HG02588 (cell line): ENCODE measurements at regions not wholly inside any gene's neighbourhood (a gene's known extent, or its start where the extent isn't known, plus 50 kb on each side); places are given as distances from the start of the nearest gene placed in this dataset.

Source experiments
- ATAC-seq: cut with Tn5 transposase; IDR thresholded peaks from one replicate; pipeline ENCODE4 v1.9.1; 2021; ENCODE audit warnings: mild to moderate bottlenecking, moderate library complexity; ENCODE audit not compliant: unreplicated experiment

DNA sequence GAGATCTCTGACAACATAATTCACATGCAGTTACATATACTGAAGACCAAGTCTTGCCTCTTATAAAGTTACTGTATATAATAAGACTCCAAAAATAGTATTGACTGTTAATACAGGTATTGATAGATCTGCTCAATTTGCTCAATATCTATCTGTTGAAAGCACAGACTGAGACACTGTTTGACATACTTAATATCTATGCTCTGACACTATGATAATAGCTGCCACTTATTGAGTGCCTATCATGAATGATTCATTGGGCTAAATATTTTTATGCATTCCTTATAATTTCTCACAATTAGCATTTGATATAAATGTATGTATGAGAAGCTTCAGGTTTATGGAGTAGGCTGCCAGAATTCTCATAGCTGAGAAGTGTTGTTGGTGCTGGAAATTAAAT lies 1600.9 kb upstream of the IGFBP7 start:
- no peak for ATAC-seq

DNA sequence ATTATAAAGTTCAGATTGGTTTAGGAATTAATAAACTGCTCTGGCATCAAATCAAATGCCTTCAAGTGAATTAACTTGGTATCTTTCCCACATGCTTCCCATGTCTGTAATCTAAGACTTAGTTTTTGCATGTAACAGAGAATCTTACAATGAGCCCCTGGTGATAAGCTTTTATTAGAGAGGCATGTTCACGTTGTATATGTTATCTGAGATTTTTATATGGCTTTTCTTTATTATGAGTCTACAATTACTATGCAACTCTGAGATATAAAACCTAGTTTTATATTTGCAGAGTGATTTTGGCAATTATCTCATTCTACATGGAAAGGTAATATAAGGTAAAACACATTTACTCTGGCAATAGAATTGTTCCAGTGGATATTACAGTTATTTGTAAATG lies 1578.4 kb upstream of the IGFBP7 start:
- no peak for ATAC-seq

DNA sequence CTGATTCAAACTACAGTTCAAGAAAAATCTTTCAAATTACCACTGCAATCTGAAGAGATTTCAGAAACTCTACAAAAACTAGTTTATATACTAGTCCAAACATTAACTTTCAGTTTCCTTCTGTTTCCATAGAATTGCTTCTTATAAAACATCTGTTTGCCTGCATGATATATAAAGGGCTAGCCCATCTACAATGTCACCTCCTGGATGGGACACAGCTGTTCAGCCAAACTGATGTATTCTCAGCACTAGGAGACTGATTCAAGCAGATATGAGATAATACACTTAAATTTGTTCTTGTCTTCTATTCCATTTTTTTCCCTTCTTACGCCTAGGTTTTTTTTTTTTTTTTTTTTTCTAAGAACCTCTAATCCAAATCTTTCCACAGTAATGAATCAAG lies 1569.7 kb upstream of the IGFBP7 start:
- no peak for ATAC-seq

DNA sequence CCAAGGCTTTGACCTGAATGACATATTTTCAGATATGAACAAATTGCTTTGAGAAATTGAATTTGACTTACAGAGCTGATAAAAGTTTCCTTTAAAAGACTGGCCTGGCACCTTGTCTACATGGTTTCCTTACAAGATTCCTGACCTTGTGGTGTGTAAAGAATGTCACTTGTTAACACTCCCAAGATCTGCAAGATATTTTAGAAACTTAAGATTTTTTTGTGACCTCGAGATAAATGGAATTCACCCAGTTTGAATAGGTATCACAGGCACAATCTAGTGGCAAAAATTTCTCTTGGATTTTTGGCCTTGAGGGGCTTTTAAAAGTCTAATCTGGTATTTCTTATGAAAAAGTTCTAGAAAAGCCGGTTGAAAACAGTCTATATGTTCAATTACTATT lies 1568.9 kb upstream of the IGFBP7 start:
- no peak for ATAC-seq

DNA sequence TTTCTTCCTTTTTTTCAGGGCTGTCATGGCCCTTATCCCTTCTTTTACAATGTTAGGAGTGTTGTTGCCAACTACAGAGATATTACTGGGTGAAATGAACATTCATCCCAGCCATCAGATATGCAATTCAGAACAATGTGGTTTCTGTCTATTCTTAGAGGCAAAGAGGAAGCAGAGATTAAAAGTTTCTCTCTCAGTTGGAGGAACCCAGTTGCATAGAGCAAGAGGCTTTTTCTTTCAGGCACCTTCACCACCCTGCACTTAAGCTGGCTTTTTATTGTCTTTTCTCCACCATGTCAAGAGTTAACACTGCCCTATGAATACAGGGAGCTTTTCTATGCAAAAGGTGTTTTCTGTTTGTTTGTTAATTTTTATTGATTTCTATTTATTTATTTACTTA lies 1559.6 kb upstream of the IGFBP7 start:
- ATAC-seq, result no peak

DNA sequence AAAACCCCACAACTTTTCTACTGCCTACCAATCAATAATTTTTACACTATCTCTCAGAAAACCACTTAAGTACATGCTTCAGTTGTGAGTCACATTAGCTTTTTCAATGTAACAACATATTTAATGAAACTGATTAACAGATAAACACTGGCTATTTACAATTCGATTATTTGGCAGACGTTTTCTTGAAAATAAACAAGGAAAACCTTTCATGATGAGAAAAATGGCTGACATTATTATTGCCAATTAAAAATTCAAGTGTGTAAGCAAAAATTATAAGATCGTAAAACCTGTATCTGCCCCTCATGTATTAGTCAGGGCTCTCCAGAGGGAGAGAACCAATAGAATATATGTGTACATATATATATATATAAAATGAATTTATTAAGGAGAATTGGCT lies 1555.5 kb upstream of the IGFBP7 start:
- no peak for ATAC-seq

DNA sequence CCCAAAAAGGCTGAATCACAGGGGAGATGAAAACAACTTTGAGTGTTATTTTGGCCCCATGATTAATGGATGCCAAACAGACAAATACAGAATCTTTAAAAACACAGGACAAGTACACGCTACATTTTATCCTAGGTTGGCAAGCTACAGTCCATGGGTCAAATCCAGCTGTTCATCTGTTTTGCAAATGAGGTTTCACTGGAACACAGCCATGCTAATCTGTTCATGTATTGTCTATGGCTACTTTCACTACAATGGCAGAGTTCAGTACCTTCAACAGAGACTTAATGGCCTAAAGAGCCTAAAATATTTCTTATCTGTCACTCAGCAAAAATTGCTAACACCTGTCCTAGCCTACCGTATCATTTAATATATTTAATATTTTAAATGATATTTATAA lies 1548.5 kb upstream of the IGFBP7 start:
- no peak for ATAC-seq

DNA sequence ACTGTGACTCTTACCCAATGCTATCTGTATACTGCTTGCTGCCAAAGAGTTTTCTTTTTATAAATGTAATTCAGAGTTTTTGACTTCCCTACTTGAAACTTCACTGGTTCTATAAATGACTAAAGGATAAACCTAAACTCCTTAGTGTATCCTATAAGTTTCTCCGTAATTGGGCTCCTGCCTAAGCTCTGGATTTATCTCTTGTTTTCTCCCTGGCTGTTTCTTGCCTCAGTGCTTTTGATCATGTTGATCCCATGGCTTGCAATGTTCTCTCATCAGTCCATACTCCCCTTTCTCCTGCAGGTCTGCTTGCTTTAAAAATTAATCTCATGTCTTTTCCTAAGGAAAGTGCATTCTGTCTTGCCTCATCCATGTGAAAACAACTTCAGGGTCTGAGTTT lies 1543.1 kb upstream of the IGFBP7 start:
- no peak for ATAC-seq

DNA sequence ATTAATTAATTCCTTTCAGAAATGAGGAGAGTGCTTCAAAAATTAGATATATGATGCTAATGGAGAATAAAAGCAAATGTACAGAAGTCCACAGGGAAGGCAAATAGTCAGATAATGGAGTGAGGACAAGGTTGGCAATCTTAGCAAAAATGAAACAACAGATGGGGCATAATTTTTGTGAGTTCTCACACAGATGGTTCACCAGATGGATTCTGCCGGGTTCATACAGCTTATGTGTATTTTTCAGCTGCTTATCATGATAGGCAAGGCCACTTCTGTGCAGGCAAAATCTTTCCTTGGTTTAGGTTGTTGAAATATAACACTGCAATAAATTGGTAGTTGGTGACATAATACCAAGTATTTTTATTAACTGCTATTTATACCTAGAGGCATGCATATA lies 1539.0 kb upstream of the IGFBP7 start:
- no peak for ATAC-seq

DNA sequence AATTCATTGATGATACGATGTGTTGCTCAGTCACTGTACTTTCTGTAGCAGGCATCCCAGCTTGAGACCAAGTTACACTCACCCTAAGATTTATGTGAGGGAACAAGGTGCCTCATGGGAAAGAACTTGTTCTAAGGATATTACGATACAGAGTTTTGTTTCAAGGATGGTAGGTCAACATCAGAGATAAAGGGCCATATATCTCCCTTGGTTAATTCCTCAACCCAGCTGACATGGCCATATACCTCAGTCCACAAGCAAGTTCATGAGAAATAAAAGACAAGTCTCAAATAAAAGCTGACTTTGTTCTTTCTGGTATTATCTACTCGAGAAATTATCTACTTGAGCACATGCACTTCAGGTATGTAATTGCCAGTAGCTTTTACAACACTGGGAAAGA lies 1535.9 kb upstream of the IGFBP7 start:
- ATAC-seq, result no peak

DNA sequence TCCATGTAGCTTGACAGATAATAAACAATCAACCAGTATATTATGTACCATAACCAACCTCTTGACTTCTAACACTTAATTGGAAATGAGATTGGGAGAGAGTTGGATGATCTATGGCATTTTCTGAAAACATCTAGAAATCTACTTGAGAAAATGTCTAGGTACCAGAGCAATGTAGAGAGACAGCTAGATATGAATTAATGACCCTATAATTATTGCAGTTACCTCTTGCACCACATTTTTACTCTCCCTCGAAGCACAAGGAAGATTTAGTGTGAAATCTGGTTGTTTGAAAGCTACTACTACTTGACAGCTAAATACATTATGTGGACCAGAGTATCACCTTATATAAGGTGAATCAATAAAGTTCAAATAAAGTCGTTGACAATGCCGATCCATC lies 1534.4 kb upstream of the IGFBP7 start:
- no peak for ATAC-seq

DNA sequence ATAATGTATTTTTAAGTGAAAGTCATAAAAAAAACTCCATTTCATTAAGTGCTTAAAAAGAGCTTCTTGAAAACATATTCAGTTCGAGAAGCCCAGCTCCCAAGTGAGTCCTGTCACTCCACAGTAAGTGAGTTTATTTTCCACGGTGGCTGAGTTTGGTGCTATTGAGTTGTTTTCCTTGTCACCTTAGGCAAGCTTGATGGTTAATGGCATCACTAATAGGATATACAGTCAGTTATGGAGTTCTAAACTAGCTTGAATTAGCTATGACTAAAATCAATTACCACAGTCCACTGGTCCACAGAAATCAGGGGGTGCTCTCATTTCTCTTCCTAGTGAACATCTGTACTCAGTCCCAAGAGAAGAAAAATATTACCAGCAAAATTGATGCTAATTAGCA lies 1526.2 kb upstream of the IGFBP7 start:
- ATAC-seq, result no peak

DNA sequence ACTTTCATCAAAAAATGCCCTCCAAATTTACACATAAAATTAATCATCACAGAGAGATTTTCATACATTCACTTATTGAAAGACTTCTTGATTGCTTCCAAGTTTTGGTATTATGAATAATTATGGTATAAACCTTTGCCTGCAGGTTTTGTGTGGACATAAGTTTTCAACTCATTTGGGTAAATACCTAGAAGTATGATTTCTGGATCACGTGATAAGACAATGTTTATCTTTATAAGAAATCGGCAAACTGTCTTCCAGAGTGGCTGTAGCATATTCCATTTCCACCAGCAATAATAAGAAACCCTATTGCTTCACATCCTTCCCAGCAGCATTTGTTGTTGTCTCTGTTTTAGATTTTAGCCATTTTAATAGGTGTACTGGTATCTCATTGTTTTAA lies 1507.0 kb upstream of the IGFBP7 start:
- no peak for ATAC-seq

DNA sequence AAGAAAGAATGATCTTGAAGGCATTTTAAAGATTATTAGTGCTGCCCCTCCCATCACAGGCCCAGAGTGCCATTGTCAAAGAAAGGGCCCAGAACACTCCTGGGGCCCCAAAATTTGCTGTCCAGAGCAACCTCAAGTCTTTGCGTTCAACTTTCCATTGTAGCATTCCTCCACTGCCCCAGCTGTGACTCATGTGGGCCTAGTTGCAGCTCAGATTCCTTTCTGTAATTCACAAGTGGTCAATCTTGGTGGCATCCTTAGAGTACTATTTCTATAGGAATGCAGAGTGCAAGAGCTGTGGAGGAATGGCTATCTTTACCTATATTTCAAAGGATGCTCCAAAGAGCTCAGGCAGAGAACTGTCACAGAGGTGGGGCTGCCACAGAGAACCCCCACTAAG lies 1500.8 kb upstream of the IGFBP7 start:
- ATAC-seq, result no peak

DNA sequence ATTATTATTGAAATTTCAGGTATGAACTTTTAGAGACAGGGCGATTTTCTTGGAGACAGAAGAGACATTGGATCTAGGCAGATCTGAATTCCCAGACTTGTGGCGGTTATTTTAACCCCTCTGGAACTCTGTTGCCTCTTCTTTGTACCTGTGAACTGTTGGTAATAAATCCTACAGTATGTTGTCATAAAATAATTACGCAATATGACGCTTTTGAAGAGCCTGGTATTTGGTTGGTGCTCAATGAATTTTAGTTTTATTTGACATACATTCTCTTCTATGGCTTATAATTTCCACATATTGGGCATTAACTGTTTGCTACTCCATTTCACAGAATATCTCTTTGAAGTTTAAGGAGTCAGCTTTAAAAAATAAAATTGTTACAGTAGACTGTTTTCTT lies 1496.1 kb upstream of the IGFBP7 start:
- ATAC-seq, result no peak

DNA sequence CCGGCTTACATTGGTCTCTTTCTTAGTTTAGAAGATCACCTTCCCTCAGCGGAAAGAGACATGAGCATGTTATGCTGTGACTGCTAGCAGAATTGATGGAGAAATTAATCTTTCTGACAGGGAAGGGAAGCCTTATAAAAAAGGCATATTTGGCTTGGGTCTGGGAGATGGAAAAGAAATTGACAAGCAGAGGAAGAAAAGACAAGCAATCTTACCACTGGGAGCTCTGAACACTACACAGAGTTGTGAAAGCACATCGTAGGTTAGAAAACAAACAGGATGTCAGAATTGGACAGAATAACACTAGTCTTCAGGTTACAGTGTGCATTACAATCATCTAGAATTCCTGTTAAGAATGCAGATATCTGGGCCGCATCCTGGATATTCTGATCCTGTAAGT lies 1493.8 kb upstream of the IGFBP7 start:
- no peak for ATAC-seq

DNA sequence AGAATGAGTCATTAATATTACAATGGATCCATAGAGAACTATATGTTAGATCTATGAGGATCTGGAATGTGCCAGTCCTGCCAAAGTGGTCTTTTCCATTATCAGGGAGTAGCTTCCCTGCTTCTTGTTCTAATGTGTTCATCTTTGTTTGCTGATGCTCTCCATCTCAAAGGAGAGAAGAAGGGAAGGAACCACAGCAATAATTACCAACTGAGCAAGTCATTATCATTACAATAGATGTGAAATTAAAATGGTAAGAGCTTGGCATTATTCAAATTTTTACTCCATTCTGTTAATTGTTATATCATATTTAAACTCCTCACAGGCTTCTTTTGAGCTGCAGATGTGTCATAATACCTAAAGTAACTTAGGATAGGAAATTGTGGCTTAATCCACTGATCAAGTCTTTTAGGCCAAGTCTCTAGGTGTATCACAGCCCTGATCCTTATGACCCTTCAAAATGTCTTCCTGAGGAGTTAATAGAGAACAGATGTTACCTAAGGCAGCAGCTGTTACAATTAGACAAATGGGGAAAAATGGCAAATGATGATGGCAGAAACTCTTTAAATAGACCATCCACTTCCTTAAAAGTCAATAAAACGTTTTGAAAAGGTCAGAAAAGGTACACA lies 1492.7 kb upstream of the IGFBP7 start:
- no peak for ATAC-seq

DNA sequence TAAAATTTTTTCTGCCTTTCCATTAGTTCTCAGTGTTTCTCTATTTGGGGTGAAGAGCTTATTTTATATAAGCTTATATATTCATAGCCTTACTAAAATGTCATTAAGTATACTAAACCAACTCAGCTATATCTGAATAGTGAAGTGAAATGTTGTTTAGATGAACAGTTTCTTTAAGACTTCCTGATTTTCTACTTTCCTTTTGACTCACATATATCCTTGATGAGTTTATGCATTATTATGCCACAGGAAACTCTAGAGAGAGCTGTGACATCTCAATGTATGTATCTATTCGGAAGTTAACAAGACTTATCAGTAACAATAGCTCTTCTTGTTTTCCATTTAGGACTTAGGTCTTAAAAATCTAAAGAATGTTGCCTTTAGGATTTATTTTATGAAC lies 1491.8 kb upstream of the IGFBP7 start:
- ATAC-seq, result no peak

DNA sequence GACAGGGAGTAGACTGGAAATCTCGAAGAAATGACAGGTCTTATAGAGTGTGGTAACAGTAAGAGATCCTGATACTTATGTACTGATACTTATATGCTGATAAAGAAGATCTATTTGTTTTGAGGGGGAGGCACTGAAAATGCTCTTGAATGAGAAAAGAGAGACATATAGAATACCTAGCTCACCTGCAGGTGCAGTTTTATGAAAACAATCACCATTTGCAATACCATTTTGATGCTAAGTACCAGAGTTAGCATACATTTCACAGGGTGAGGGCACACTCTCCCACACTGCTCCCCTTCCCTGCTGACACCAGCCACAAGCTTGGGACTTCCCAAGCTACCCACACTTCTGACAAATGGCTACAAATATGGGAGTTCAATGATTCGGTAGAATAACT lies 1490.1 kb upstream of the IGFBP7 start:
- ATAC-seq, result no peak

DNA sequence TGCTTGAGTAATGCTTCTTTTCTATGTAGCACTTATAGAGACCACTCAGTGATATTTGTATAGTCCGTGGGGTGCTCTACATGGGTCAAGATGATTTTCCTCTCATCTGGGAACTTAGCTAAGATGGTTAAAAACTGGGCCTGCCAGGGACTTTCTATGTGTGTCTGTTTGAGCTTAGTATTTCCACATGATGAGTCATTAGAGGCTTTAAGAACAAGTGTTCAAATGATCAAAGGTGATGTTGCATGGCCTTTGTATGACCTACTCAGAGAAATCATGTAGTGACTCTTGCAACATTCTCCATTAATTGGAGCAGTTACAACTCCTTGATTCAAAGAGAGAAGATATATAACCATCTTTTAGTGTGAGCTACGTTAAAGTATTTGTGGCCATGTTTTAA lies 1480.5 kb upstream of the IGFBP7 start:
- no peak for ATAC-seq

DNA sequence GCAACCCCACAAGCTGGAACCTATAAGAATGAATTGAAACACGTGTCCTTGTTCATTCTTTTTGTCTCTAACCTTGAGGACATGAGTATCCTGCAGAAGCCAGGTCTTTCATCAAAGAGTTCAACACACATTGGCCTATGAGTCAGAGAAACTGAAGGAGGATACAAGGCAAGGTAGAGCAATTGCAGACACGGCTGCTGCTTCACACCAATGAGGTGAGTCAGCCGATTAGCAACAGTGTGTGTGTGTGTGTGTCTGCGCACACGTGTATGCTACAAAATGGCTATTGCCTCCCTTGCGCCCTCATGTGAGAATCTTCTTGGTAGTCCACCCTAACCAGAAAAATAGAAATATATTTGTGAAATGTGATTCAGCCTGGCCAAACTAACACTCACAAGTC lies 1477.7 kb upstream of the IGFBP7 start:
- no peak for ATAC-seq

DNA sequence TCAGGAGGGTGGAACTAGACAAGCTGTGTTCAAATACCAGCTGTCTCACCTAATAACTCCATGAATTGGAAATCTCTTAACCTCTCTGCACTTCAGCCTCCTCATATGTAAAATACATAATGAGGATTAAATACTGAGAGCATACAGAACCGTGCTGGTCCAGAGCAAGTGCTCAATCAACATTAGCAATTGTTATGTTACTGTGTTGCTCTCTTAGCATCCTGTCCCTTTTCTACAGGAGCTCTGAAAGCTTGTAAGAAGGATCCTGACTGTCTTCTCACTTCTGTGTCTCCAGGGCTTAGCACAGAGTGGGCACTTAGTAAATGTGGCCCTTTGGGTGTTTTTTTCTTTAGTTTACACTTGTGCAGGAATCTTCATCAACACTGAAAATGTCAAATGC lies 1456.1 kb upstream of the IGFBP7 start:
- ATAC-seq, result no peak

DNA sequence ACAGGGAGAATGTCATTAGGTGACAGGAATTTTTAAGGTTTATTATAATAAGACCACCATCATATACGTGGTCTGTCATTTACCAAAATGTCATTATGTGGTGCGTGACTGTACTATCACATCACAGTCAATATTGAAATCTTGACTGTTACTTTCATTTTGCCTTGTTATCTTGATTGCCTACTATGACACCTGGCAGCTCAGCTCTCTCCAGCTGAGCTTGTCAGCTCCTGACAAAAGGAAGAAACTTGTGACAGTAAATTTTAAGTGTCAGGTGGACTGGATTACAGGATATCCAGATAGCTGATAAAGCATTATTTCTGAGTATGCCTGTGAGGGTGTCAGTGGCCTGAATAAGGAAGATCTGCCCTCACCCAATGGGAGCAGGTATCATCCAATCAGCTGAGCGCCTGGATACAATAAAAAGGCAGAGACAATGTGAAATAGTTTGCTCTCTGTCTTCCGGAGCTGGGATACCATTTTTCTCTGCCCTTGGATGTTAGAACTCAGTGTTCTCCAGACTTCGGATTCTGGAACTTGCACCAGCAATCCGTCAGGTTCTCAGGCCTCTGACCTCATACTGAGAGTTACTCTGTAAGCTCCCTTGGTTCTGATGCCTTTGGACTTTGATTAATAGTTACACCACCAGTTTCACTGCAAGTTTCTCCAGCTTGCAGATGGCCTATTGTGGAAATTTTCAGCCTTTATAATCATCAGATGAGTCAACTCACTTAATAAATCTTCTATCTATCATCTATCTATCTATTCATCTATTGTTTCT lies 1454.7 kb upstream of the IGFBP7 start:
- ATAC-seq, result no peak
